Aorta (tissue), 5 donors: ENCODE measurements at regions not wholly inside any gene's neighbourhood (a gene's known extent, or its start where the extent isn't known, plus 50 kb on each side); places are given as distances from the start of the nearest gene placed in this dataset.
"Not testable (repeated sequence)": the region's sequence is repeated elsewhere in the genome, so short reads cannot be mapped to it uniquely, and the experiment has no call there.

Experiments
- ATAC-seq: fragments of 200-7000 bp; cut with Tn5 transposase; one replicate; pipeline ENCODE4 v1.9.1; 2022; ENCODE audit warnings: moderate library complexity; ENCODE audit not compliant: low FRiP score
- DNase-seq, 2 donors: peaks; one replicate each; pipeline ENCODE4 v3.0.0-alpha.2; 2020
- H3K27ac ChIP-seq, 2 donors: one replicate each; pipeline ENCODE4 v1.5.1; 2013; ENCODE audit warnings: low read length in 2 of 2, mild to moderate bottlenecking in 2 of 2, moderate library complexity in 2 of 2, control low read depth in 1 of 2, inconsistent platforms in 1 of 2, low read depth in 1 of 2
- H3K27me3 ChIP-seq, 2 donors: one replicate each; pipeline ENCODE4 v1.6.1; 2013; ENCODE audit warnings: control low read depth in 1 of 2, low read length in 1 of 2, mild to moderate bottlenecking in 1 of 2, moderate library complexity in 1 of 2; ENCODE audit not compliant: insufficient read depth in 2 of 2, control insufficient read depth in 1 of 2
- H3K36me3 ChIP-seq, 2 donors: one replicate each; pipeline ENCODE4 v1.6.1; 2013; ENCODE audit warnings: control low read depth in 1 of 2, low read length in 1 of 2, mild to moderate bottlenecking in 1 of 2; ENCODE audit not compliant: insufficient read depth in 2 of 2, control insufficient read depth in 1 of 2
- H3K4me1 ChIP-seq, 2 donors: one replicate each; pipeline ENCODE4 v1.6.1; 2013; ENCODE audit warnings: low read length in 2 of 2, control low read depth in 1 of 2, mild to moderate bottlenecking in 1 of 2, moderate library complexity in 1 of 2; ENCODE audit not compliant: insufficient read depth in 2 of 2, control insufficient read depth in 1 of 2
- H3K4me3 ChIP-seq, 2 donors: one replicate each; pipeline ENCODE4 v1.5.1; 2013; ENCODE audit warnings: low read length in 2 of 2, control low read depth in 1 of 2, mild to moderate bottlenecking in 1 of 2
- H3K9me3 ChIP-seq: one replicate; pipeline ENCODE4 v1.6.1; 2013; ENCODE audit warnings: mild to moderate bottlenecking, low read length; ENCODE audit not compliant: control insufficient read depth
- WGBS, 2 donors: extraction: QIAGEN DNeasy Blood & Tissue Kit; methylation state at CpG; one replicate each; pipeline ENCODE4 v1.1.7; 2013; 5-methylcytosine and 5-hydroxymethylcytosine counted together
- intact Hi-C, 2 donors: fragments of 100-400 bp; cut with DNase I; formaldehyde crosslinking; loops; one replicate each; pipeline versions ENCODE4 v1.14.2 to v1.15.0; 2022
- donor health status: healthy with polysubstance abuse.
- donor health status: Bipolar disorder and iron deficiency.
- donor health status: DM: no; HTN: no; CAD: no.
- donor health status: DM: no; HTN: no; CAD: no.
- donor health status: DM: yes; HTN: yes; CAD: no.

DNA sequence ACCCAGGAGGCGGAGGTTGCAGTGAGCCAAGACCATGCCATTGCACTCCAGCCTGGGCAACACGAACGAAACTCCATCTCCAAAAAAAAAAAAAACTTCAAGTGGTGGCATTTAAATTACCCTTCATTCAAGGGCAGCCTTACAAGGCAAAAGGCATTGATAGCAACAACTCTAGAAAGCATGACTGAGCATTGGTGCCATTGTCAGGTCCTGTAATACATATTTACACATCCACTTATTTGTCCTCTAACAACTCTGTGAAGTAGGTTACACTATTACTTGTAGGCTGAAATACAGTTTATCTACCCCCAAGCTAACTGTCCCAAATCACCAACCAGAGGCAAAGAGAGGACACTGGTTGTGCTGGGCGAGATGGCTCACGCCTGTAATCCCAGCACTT, 52.7 kb upstream of the LARP1 start:
- DNase-seq = no peak
- WGBS, 2 donors = 92 to 95% methylated on average over 5 of the region's 5 CpGs
- H3K36me3 ChIP-seq = no peaks in the 10 kb centered on the region
- H3K4me3 ChIP-seq = no peak overlapping the region
- intact Hi-C loops = no loop called here
- ATAC-seq = no peak
- H3K4me1 ChIP-seq = no peaks in the 10 kb centered on the region
- no peaks in the 10 kb centered on the region for H3K9me3 ChIP-seq
- H3K27ac ChIP-seq = no peak overlapping the region
- no peaks in the 10 kb centered on the region for H3K27me3 ChIP-seq

DNA sequence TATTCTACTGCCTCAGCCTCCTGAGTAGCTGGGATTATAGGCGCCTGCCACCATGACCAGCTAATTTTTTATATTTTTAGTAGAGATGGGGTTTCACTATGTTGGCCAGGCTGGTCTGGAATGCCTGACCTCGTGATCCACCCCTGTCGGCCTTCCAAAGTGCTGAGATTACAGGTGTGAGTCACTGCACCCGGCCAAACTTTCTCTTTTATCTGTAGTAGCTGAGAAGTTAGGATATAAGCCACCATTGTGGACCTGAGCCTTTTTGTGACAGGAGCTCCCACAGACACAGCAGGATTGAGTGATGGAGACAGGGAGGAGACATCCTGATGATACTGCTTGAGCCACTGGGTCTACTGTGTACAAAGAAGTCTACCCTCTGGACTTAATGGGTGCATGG, 53.5 kb upstream of the LARP1 start:
- H3K27me3 ChIP-seq, H3K9me3 ChIP-seq, H3K36me3 ChIP-seq, H3K4me3 ChIP-seq, ATAC-seq, intact Hi-C loops, H3K4me1 ChIP-seq, DNase-seq, H3K27ac ChIP-seq: not testable (repeated sequence)
- 92 to 93% methylated on average over 4 of the region's 4 CpGs for WGBS, 2 donors

DNA sequence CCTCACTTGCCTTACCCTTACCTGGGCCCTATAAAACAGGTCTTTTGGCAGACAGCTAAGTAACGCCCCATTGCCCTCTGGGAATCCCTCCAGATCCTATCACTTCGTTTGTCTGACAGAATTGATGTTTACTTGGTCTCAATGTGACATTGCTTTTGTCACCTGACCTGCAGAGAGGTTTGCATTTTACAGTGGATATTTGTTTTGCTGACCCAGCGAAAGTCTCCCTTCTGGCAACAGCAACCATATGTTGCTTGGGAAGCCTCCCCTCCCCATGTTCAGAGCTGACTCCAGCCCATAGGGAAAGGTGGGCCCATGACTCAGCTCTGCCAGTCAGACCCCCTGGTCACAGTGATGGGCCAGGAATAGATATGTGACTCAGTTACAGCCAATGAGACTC, 54.0 kb upstream of the LARP1 start:
- Histone ChIP-seq H3K36me3 (no peaks in the 10 kb centered on the region), H3K9me3 (no peaks in the 10 kb centered on the region), H3K4me1 (no peaks in the 10 kb centered on the region), H3K4me3 (no peak overlapping the region), H3K27me3 (no peaks in the 10 kb centered on the region), H3K27ac (no peak overlapping the region)
- DNase-seq (no peak), ATAC-seq (no peak)
- 67 to 80% methylated on average over 3 of the region's 3 CpGs for WGBS, 2 donors
- intact Hi-C loops = no loop called here

DNA sequence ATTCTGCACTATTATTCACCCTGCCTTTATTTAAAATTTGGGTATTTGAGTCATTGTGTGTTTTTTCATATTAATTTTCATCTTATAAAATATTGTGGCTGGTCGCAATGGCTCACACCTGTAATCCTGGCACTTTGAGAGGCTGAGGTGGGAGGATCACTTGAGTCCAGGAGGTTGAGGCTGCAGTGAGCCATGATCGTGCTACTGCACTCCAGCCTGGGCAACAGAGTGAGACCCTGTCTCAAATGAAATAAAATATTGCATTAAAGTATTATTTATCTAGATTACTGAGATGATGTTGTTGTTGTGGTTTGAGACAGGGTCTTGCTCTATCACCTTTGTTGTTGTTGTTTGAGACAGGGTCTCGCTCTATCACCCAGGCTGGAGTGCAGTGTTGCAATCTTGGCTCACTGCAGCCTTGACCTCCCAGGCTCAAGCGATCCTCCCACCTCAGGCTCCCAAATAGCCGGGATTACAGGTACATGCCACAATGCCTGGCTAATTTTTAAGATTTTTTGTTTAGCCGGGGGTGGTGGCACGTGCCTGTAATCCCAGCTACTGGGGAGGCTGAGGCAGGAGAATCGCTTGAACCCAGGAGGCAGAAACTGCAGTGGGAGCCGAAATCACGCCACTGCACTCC, 54.8 kb upstream of the LARP1 start:
- intact Hi-C loops, H3K27me3 ChIP-seq: not testable (repeated sequence)

DNA sequence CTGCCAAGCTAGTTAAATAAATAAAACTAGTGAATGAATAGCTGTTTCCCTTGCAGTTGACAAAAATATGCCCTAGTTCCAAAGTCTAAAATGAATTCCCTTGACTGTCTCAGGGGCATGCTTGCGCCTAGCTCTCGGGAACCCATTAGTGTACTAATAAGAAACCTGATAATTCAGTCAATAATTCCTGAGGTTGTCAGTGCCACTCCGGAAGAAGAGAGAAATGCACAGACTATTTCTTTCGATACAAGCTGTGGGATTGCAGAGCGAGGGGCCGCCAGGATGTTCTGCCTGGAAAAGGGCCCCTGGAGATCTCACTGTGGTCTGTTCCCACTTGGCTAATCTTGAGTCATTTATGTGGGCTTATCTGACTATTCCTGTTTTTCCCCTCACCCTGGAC, 56.4 kb upstream of the LARP1 start:
- H3K4me1 ChIP-seq = no peaks in the 10 kb centered on the region
- DNase-seq (no peak), ATAC-seq (no peak)
- no peak overlapping the region for H3K4me3 ChIP-seq
- H3K27ac ChIP-seq = no peak overlapping the region
- H3K36me3 ChIP-seq = no peaks in the 10 kb centered on the region
- H3K9me3 ChIP-seq = no peaks in the 10 kb centered on the region
- intact Hi-C loops = no loop called here
- WGBS, 2 donors = 81 to 86% methylated on average over 6 of the region's 6 CpGs
- H3K27me3 ChIP-seq = no peaks in the 10 kb centered on the region

More for the DNA sequence above, 54.8 kb upstream of the LARP1 start:
- H3K4me3 ChIP-seq, H3K4me1 ChIP-seq, DNase-seq, H3K36me3 ChIP-seq, H3K27ac ChIP-seq, H3K9me3 ChIP-seq, ATAC-seq: not testable (repeated sequence)
- WGBS, 2 donors = 93 to 96% methylated on average over 10 of the region's 10 CpGs

DNA sequence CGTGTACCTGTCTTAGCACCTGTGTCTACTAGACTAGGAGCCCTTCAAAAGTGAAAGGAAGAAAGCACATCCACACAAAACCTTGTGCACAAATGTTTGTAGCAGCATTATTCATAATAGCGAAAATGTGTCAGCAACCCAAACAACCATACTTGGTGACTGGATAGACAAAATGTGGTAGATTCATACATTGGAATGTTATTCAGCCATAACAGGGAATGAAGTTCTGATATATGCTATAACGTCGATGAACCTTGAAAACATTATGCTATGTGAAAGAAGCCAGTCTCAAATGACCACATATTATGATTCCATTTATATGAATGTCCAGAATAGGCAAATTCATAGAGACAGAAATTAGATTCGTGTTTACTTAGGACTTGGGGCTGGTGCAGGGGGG, 57.8 kb upstream of the LARP1 start:
- intact Hi-C loops = no loop called here
- ATAC-seq (no peak), DNase-seq (no peak)
- Histone ChIP-seq H3K27ac (no peak overlapping the region), H3K4me3 (no peak overlapping the region), H3K27me3 (no peaks in the 10 kb centered on the region), H3K9me3 (no peaks in the 10 kb centered on the region), H3K36me3 (no peaks in the 10 kb centered on the region), H3K4me1 (no peaks in the 10 kb centered on the region)
- WGBS, 2 donors = 67 to 76% methylated on average over 5 of the region's 5 CpGs

DNA sequence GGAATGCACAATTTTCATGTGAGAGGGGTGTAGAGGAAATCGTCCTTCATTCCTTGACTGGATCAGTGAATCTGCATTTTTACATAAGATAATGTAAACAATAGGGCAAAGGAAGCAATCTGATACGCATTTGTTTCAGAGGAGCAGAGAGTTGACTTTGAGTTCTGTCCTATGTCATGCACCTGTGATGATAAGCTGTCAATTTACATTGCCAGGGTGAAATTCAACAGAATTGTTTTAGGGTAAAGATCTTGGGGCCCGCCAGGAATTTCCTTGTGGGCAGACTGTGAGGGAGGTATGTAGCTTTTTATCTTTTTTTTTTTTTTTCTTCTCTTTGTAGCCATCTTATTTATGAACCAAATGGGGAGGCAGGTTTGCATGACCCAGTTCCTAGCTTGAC, 58.3 kb upstream of the LARP1 start:
- no peak overlapping the region for H3K27ac ChIP-seq
- ATAC-seq (no peak), DNase-seq (no peak)
- H3K4me3 ChIP-seq = no peak overlapping the region
- no peaks in the 10 kb centered on the region for H3K27me3 ChIP-seq
- H3K36me3 ChIP-seq = no peaks in the 10 kb centered on the region
- H3K4me1 ChIP-seq = no peaks in the 10 kb centered on the region
- intact Hi-C loops = no loop called here
- no peaks in the 10 kb centered on the region for H3K9me3 ChIP-seq
- WGBS, 2 donors = 58% methylated on average over 3 of the region's 3 CpGs

DNA sequence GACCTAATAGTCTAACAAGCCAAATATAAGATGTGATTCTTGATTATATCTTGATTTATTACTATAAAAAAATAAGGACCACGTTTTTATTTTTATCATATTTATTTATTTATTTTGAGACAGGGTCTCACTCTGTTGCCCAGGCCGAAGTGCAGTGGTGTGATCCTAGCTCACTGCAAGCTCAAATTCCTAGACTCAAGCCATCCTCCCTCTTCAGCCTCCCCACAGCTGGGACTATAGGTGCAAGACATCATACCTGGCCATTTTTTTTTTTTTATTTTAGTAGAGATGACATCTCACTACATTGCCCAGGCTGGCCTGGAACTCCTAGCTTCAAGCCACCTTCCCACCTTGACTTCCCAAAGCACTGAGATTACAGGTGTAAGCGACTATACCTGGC, 61.0 kb upstream of the LARP1 start:
- intact Hi-C loops = no loop called here
- no peaks in the 10 kb centered on the region for H3K36me3 ChIP-seq
- ATAC-seq (no peak), DNase-seq (no peak)
- no peak overlapping the region for H3K27ac ChIP-seq
- no peaks in the 10 kb centered on the region for H3K4me1 ChIP-seq
- H3K9me3 ChIP-seq = no peaks in the 10 kb centered on the region
- H3K4me3 ChIP-seq = no peak overlapping the region
- 86 to 89% methylated on average over 3 of the region's 3 CpGs for WGBS, 2 donors
- H3K27me3 ChIP-seq = no peaks in the 10 kb centered on the region

DNA sequence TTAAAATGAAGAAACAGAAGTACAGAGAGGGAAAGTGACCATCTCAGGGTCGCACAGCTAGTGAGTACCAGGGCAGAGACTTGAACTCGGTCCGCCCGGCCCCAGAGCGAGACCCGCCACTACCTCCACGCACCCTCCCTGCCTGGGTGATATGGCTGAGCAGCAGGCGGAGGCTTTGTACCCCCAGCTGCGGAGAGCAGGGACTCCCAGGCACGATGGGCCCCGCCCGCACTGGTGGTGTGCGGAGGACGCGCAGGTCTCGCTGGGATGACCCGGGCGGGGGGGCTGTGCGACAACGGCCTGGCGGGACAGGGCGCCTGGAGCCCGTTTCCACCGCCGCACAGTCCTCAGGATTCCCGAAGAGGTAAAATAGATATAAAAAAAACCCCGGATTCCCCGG, 64.7 kb upstream of the LARP1 start:
- intact Hi-C loops = no loop called here
- Histone ChIP-seq H3K4me1 (no peaks in the 10 kb centered on the region), H3K9me3 (no peaks in the 10 kb centered on the region), H3K36me3 (no peaks in the 10 kb centered on the region), H3K27me3 (no peaks in the 10 kb centered on the region), H3K4me3 (no peak overlapping the region), H3K27ac (no peak overlapping the region)
- WGBS, 2 donors = 86 to 91% methylated on average over 28 of the region's 28 CpGs
- ATAC-seq = no peak
- no peak for DNase-seq
